Stimulated activated CD8-positive, alpha-beta memory T cell treated with anti-CD3 and anti-CD28 coated beads, Interleukin-2, amount 100 ng/mL, for 1 hour (primary cell): ENCODE measurements at regions not wholly inside any gene's neighbourhood (a gene's known extent, or its start where the extent isn't known, plus 50 kb on each side); places are given as distances from the start of the nearest gene placed in this dataset.
"Not testable (repeated sequence)": the region's sequence is repeated elsewhere in the genome, so short reads cannot be mapped to it uniquely, and the experiment has no call there.

Experiments
- DNase-seq, 2 donors: peaks; one replicate each; pipeline ENCODE4 v3.0.0-alpha.2; 2020; ENCODE audit warnings: low read depth in 2 of 2

- DNase-seq, result no peak
Observed at GRCh38 chr18:59038295-59039039, 101.2 kb upstream of the SEC11C start.

DNA sequence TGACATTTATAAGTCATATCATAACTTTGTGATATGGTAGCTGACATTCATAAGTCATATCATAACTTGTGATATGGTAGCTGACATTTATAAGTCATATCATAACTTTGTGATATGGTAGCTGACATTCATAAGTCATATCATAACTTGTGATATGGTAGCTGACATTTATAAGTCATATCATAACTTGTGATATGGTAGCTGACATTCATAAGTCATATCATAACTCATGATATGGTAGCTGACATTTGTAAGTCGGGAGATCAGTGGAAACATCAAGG is 100.7 kb upstream of the SEC11C start:
- not testable (repeated sequence) for DNase-seq

DNA sequence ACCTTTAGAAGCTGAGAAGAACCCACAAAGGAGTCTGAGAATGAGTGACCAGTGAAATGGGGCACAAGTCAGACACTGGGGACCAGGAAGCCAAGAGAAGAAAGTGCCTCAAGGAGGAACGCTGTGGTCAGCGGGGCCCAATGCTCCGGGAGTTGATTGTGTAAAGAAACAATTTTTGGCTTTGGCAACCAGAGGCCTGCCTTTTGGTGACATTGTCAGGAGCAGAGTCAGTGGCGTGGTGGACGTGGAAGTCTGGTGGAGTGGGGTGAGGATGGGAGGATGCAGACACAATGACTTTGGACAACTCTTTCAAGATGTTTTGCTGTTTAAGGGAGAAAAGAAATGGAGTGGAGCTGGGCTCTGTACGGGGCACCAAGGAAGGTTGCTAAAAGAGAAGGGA is 100.2 kb upstream of the SEC11C start:
- DNase-seq, result no peak

DNA sequence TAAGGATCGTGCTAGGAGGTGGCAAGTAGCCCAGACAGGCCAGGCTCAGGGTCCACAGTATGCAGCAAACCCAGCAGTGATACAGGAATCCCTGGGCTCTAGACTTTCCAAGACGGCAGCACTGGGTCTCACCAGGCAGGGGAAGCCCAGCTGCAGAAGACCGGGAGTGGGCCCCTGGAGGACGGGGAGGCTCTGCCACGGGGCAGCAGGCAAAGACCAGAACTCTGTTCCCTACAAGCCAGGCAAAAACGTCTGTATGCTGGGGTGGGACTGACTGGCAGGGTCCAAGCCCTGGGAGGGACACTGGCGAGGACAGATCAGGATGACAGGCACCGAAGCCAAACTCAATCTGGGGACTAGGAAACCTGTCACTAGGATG is 98.9 kb upstream of the SEC11C start:
- no peak for DNase-seq

- DNase-seq, result no peak
Observed at GRCh38 chr18:59041296-59041695, 98.4 kb upstream of the SEC11C start.

GRCh38 chr18:59041819-59042815 is 97.6 kb upstream of the SEC11C start:
- DNase-seq, result no peak

GRCh38 chr18:59044855-59045254 is 94.8 kb upstream of the SEC11C start:
- no peak for DNase-seq

GRCh38 chr18:59047321-59048047 is 92.2 kb upstream of the SEC11C start:
- no peak for DNase-seq

DNA sequence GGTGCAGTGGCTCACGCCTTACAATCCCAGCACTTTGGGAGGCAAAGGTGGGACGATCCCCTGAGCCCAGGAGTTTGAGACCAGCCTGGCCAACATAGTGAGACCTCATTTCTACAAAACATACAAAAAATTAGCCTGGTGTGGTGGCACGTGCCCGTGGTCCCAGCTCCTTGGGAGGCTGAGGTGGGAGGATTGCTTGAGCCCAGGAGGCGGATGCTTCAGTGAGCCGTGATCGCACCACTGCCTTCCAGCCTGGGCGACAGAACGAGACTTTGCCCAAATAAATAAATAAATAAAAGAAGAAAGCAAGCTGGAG is 91.7 kb upstream of the SEC11C start:
- DNase-seq, result no peak

DNA sequence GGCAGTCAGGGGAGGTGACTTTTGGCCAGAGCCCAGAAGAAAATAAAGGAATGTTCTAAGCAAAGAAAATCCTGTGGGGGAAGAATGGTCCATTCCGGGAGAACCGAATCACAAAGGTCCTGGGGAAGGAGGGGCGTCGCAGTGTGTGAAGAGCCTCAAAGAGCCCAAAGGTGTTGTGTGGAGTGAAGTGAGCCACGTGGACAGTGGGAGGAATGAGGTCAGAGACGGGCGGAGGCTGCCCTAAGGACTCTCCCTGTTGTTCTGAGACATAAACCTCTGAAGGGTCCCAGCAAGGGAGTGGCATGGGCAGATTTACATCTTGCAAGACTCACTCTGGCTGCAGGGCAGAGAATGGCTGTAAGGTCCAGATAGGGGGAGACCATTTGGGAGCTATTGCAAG is 91.3 kb upstream of the SEC11C start:
- no peak for DNase-seq

- no peak for DNase-seq
Observed at GRCh38 chr18:59049721-59050660, 89.7 kb upstream of the SEC11C start.

DNA sequence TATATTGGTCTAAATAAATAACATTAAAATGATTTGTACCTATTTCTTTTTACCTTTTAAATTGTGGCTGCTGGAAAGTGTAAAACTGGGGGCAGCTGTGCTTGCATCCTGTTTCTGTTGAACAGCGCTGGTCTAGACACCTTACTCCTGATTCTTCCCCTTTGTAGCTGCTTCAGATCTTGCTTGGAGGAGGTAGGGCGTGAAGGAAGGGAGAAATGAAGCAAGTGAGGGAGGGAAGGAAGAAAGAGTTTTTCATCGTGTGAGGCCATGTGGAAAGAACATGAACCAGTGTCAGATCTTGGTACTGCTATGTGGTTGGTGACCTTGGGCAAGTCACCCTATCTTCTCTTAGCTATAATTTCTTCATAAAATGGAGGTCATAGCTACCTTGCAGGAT is 89.0 kb upstream of the SEC11C start:
- no peak for DNase-seq

GRCh38 chr18:59051470-59052165 is 88.1 kb upstream of the SEC11C start:
- no peak for DNase-seq

GRCh38 chr18:59052965-59053820 is 86.5 kb upstream of the SEC11C start:
- no peak for DNase-seq

DNA sequence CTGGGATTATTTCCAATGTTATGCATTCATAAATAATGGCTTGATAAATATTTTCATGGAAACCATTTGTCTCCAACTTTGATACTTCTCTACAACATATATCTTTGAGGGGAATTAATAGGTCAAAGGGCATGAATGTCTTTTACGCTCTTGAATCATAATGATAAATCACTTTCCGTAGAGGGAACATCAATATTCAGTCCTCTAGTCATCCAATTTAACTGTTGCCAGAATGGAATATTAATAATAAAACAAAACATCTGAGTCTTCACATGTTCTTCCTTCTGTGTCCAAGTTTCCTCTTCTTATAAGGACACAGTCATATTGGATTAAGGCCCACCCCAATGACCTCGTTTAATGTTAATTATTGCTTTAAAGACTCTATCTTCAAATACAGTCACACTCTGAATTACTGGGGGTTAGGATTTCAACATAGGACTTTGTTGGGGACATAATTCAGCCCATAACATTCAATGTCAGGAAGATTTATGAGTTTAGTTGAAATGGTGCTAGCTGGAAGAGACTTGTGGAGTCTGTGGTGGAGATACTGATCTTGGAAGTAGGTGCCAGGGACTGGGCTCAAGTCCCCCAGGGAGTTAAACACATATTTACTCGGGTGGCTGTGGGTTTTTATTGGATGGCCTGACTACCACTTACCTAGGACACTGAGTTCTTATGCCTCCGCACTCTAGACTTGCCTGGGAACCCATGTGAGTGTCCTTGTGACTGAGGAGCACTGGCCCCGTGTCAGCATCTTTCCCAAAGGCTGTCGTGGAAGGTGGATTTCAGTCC is 85.0 kb upstream of the SEC11C start:
- no peak for DNase-seq

DNA sequence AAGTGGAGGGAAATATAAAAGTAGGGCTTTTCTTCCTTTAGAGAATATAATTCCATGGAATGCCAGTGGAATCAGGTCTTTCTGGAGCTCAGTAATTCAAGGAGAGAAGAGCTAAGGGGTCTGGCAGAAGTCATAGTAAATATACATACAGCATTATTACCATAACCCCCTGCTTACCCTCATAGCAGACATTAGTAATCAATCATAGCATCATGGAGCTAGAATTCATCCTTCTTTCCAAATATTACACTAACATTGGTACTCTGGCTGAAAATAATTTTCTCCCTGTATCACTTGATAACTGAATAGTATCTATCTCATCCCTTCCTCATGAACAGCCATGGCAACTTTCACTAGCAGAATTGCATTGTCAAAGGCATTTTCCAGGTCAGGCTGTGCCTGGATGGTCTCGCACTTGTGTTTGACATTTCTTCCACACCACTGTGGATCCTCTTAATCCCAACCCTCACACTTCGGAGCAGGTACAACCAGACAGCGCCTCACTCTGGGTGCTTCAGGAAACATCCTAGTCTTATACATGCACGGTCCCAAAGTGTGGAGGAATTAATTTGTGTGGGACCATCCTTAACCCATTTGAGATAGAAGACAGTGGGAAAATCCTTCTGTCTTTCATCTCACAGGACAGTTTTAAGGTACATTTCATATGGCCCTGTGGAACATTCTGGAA is 84.2 kb upstream of the SEC11C start:
- no peak for DNase-seq

- no peak for DNase-seq
Observed at GRCh38 chr18:59056706-59057492, 82.8 kb upstream of the SEC11C start.

DNA sequence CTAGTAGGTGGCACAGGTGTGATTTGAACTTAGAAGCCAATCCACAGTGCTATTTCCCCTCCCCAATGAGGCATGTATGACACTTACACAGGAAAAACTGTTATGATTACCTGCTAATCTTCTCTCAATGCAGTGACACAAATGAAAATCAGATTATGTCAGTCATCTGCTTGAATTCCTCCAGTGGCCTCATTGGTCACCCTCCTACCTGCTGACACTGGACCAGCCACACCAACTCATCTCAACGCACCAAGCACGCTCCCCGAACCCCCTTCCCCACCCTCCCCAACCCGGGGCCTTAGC is 82.2 kb upstream of the SEC11C start:
- DNase-seq, result no peak
